Neural crest cell (in vitro differentiated cells): ENCODE measurements at regions not wholly inside any gene's neighbourhood (a gene's known extent, or its start where the extent isn't known, plus 50 kb on each side); places are given as distances from the start of the nearest gene placed in this dataset.
"Not testable (repeated sequence)": the region's sequence is repeated elsewhere in the genome, so short reads cannot be mapped to it uniquely, and the experiment has no call there.

Experiments used
- DNase-seq: peaks from one replicate; pipeline ENCODE4 v3.0.0; 2021; ENCODE audit warnings: low read depth, mixed read lengths, low spot score
- H3K27ac Mint-ChIP-seq: one replicate; pipeline ENCODE4 v1.8.0; 2021; ENCODE audit warnings: mild to moderate bottlenecking, mixed read lengths; ENCODE audit not compliant: unreplicated experiment
- H3K27me3 Mint-ChIP-seq: 2 replicates; pipeline ENCODE4 v1.8.0; 2021; ENCODE audit warnings: low read depth, mild to moderate bottlenecking, mixed read lengths
- H3K36me3 Mint-ChIP-seq: 2 replicates; pipeline ENCODE4 v1.8.0; 2021; ENCODE audit warnings: low read depth, mild to moderate bottlenecking, mixed read lengths
- H3K4me1 Mint-ChIP-seq: 2 replicates; pipeline ENCODE4 v1.8.0; 2021; ENCODE audit warnings: mixed read lengths
- H3K4me3 Mint-ChIP-seq: one replicate; pipeline ENCODE4 v1.8.0; 2021; ENCODE audit warnings: mild to moderate bottlenecking, mixed read lengths
- H3K9me3 Mint-ChIP-seq: 2 replicates; pipeline ENCODE4 v1.8.0; 2021; ENCODE audit warnings: mixed read lengths
- TF ChIP-seq, protein P1 (sequence below): fragments of 200-600 bp; sonication (generic); conservative IDR thresholded peaks from 2 replicates; pipeline ENCODE4 v1.5.0; 2021; ENCODE audit warnings: antibody characterized with exemption, mild to moderate bottlenecking

DNA sequence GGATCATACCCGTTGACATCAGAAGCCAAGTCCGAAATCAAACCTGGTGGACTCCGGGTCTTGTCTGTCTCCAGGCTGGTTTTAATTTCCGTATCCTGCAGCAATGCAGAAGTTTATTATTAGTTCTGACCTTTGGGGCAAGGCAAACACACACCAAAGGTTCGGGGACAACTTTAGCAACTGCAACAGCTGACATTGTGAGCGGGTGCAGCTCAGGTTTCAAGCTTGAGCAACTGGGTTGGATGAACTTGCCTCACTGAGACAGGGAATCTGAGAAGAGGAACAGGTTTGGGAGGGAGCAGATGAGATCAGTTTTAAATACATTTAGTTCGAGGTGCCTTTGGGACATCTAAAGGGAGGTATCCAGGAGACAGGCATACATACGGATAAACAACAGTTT, 110.7 kb downstream of the GNL3L start:
- TF ChIP-seq, protein P1, sequence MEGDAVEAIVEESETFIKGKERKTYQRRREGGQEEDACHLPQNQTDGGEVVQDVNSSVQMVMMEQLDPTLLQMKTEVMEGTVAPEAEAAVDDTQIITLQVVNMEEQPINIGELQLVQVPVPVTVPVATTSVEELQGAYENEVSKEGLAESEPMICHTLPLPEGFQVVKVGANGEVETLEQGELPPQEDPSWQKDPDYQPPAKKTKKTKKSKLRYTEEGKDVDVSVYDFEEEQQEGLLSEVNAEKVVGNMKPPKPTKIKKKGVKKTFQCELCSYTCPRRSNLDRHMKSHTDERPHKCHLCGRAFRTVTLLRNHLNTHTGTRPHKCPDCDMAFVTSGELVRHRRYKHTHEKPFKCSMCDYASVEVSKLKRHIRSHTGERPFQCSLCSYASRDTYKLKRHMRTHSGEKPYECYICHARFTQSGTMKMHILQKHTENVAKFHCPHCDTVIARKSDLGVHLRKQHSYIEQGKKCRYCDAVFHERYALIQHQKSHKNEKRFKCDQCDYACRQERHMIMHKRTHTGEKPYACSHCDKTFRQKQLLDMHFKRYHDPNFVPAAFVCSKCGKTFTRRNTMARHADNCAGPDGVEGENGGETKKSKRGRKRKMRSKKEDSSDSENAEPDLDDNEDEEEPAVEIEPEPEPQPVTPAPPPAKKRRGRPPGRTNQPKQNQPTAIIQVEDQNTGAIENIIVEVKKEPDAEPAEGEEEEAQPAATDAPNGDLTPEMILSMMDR: no peak
- H3K9me3 Mint-ChIP-seq: no peaks in the 10 kb centered on the region
- no peaks in the 10 kb centered on the region for H3K36me3 Mint-ChIP-seq
- H3K4me3 Mint-ChIP-seq: no peak overlapping the region
- H3K27me3 Mint-ChIP-seq: no peaks in the 10 kb centered on the region
- DNase-seq: no peak
- no peak overlapping the region for H3K27ac Mint-ChIP-seq
- H3K4me1 Mint-ChIP-seq: peaks cover 28% of the 10 kb centered on the region

DNA sequence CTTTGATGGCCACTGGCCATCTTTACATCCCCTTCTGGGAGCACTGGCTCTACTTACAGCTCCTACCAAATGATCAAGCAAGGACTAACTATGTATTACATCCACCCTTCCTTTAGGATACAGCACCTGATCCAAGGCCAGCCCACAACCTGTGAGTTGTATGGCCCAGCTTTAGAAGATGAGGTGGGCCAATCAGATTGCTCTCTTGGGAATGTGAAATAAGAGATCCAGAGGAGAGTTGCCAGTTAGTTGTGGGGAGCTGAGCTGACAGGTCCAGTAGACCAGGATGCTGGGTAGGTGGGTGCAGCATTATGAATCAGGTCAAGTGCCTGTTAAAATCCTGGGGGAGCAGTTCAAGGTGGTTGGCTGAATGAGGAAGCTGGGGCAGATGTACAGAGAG, 111.5 kb downstream of the GNL3L start:
- TF ChIP-seq, protein P1: no peak
- H3K9me3 Mint-ChIP-seq: no peaks in the 10 kb centered on the region
- no peak overlapping the region for H3K27ac Mint-ChIP-seq
- no peaks in the 10 kb centered on the region for H3K36me3 Mint-ChIP-seq
- no peaks in the 10 kb centered on the region for H3K27me3 Mint-ChIP-seq
- peaks cover 25% of the 10 kb centered on the region for H3K4me1 Mint-ChIP-seq
- H3K4me3 Mint-ChIP-seq: no peak overlapping the region
- no peak for DNase-seq

DNA sequence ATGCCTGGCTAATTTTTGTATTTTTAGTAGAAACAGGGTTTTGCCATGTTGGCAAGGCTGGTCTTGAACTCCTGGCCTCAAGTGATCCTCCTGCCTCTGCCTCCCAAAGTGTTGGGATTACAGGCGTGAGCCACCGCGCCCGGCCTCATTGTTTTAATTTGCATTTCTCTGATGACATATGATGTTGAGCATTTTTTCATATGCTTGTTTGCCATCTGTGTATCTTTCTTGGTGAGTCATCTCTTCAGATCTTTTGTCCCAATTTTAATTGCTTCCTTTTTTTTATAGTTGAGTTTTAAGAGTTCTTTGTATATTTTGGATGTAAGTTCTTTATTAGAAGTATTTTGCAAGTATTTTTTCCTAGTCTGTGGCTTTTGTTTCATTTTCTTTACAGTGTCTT, 117.6 kb downstream of the GNL3L start:
- DNase-seq, H3K36me3 Mint-ChIP-seq, H3K4me3 Mint-ChIP-seq, H3K27me3 Mint-ChIP-seq, H3K27ac Mint-ChIP-seq, H3K4me1 Mint-ChIP-seq, H3K9me3 Mint-ChIP-seq: not testable (repeated sequence)

DNA sequence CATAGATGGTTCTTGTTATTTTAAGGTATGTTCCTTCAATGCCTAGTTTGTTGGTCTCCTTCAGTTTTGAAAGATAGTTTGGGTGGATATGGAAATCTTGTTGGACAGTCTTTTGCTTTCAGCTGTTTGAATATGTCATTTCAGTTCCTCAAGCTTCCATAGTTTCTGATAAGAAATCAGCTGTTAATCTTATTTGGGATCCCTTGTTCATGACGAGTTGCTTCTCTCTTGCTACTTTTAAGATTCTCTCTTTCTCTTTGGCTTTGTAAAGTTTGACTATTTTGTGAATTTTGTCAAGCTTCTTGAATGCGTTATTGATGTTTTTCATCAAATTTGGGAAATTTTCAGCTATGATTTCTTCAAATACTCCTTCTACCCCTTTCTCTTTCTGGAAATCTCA, 129.5 kb downstream of the GNL3L start:
- Mint-ChIP-seq H3K4me3 (no peak overlapping the region), H3K9me3 (peaks cover 25% of the 10 kb centered on the region), H3K27ac (no peak overlapping the region), H3K27me3 (no peaks in the 10 kb centered on the region), H3K4me1 (no peaks in the 10 kb centered on the region), H3K36me3 (peaks cover 5% of the 10 kb centered on the region)
- TF ChIP-seq, protein P1: no peak
- no peak for DNase-seq

DNA sequence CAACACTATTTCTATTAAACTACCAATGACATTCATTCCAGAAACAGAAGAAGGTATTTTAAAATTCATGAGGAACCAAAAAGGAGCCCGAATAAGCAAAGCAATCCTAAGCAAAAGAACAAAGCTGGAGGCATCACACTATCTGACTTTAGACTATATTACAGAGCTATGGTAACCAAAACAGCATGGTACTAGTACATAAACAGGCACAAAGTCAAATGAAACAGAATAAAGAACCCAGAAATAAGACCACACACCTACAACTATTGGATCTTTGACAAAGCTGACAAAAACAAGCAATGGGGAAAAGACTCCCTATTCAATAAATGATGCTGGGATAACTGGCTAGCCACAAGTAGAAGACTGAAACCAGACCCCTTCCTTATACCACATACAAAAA, 122.3 kb downstream of the ITIH6 start:
- Mint-ChIP-seq H3K27ac (no peak overlapping the region), H3K9me3 (peaks cover 32% of the 10 kb centered on the region), H3K27me3 (no peaks in the 10 kb centered on the region), H3K4me3 (no peak overlapping the region), H3K36me3 (peaks cover 9% of the 10 kb centered on the region), H3K4me1 (no peaks in the 10 kb centered on the region)
- no peak for DNase-seq
- TF ChIP-seq, protein P1: no peak

DNA sequence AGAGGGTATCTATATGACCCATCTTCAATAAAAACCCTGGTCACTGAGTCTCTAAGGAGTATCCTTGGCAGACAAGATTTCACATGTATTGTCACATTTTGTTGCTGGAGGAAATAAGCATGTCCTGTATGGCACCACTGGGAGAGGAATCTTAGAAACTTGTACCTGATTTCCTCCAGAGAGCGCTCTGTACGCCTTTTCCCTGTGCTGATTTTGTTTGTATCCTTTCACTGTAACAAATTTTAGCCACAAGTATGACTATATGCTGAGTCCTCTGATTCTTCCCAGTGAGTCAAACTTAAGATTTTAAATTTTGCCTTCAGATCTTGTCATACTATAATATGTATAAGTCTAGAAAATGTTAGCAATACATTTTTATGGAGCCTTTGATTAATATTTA, 102.8 kb downstream of the ITIH6 start:
- Mint-ChIP-seq H3K27ac (no peak overlapping the region), H3K27me3 (no peaks in the 10 kb centered on the region), H3K4me3 (no peak overlapping the region), H3K9me3 (peaks cover 16% of the 10 kb centered on the region), H3K4me1 (no peaks in the 10 kb centered on the region), H3K36me3 (peaks cover 1% of the 10 kb centered on the region)
- DNase-seq: no peak
- TF ChIP-seq, protein P1: no peak
